Peyer's patch (tissue), 4 donors: ENCODE measurements at regions not wholly inside any gene's neighbourhood (a gene's known extent, or its start where the extent isn't known, plus 50 kb on each side); places are given as distances from the start of the nearest gene placed in this dataset.

Source experiments
- POLR2A ChIP-seq, 2 donors: fragments of 450-650 bp; IDR thresholded peaks; one replicate each; pipeline ENCODE4 v1.5.1; 2017; ENCODE audit warnings: antibody characterized with exemption in 2 of 2, mild to moderate bottlenecking in 2 of 2, moderate library complexity in 2 of 2
- TF ChIP-seq, protein P1 (sequence below), 6 experiments: fragments of 450-650 bp in 4 of 6; fragments of 200-600 bp in 2 of 6; sonication (generic) in 1 of 6; IDR thresholded peaks; one replicate each; pipeline ENCODE4 v1.5.1; 2017 to 2019; ENCODE audit warnings: antibody characterized with exemption in 6 of 6, mild to moderate bottlenecking in 3 of 6, moderate library complexity in 1 of 6

- TF ChIP-seq, protein P1, sequence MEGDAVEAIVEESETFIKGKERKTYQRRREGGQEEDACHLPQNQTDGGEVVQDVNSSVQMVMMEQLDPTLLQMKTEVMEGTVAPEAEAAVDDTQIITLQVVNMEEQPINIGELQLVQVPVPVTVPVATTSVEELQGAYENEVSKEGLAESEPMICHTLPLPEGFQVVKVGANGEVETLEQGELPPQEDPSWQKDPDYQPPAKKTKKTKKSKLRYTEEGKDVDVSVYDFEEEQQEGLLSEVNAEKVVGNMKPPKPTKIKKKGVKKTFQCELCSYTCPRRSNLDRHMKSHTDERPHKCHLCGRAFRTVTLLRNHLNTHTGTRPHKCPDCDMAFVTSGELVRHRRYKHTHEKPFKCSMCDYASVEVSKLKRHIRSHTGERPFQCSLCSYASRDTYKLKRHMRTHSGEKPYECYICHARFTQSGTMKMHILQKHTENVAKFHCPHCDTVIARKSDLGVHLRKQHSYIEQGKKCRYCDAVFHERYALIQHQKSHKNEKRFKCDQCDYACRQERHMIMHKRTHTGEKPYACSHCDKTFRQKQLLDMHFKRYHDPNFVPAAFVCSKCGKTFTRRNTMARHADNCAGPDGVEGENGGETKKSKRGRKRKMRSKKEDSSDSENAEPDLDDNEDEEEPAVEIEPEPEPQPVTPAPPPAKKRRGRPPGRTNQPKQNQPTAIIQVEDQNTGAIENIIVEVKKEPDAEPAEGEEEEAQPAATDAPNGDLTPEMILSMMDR (IDR thresholded peaks at IDR 0.05), result no peak
- TF ChIP-seq POLR2A (IDR thresholded peaks at IDR 0.05), result no peak
These were observed 859.6 kb upstream of the KCND2 start for GRCh38 chr7:119413314-119413805.
